Caco-2 (cell line): ENCODE measurements at regions not wholly inside any gene's neighbourhood (a gene's known extent, or its start where the extent isn't known, plus 50 kb on each side); places are given as distances from the start of the nearest gene placed in this dataset.

Source experiments
- BruUV-seq: library from RNA; stranded (reverse); fragments of 400-500 nt; replicated peaks from 2 replicates; lab custom pipeline; 2021; lab: Mats Ljungman, UMichigan
- CTCF ChIA-PET: fragments of 300-600 bp; sonication (Branson Sonifier 250); formaldehyde crosslinking; loops from one replicate; lab custom pipeline; 2022; ENCODE audit warnings: antibody characterized with exemption; lab: Charles Lee
- POLR2A ChIA-PET: fragments of 300-600 bp; sonication (Branson Sonifier 250); formaldehyde crosslinking; loops from one replicate; lab custom pipeline; 2022; ENCODE audit warnings: antibody characterized with exemption; lab: Charles Lee
- DNase-seq, 2 experiments: peaks; one replicate each; pipeline versions ENCODE4 v3.0.0 to v3.0.0-alpha.2; 2020 to 2022
- H3K27me3 ChIP-seq: replicated peaks from 2 replicates; pipeline ENCODE4 v1.6.0; 2011; ENCODE audit warnings: low read length; ENCODE audit not compliant: control insufficient read depth, insufficient read depth
- H3K36me3 ChIP-seq: 2 replicates; pipeline ENCODE4 v1.5.1; 2011; ENCODE audit warnings: low read length; ENCODE audit not compliant: control insufficient read depth, insufficient read depth
- H3K4me1 ChIP-seq: fragments of 250-450 bp; sonication (Bioruptor Pico); 2 replicates; pipeline ENCODE4 v1.5.1; 2020; ENCODE audit warnings: mild to moderate bottlenecking
- H3K4me3 ChIP-seq: 2 replicates; pipeline ENCODE4 v1.5.1; 2011; ENCODE audit warnings: low read depth, mild to moderate bottlenecking, control low read depth, low read length
- H3K9me3 ChIP-seq: fragments of 250-450 bp; sonication (Bioruptor Pico); 2 replicates; pipeline ENCODE4 v1.5.1; 2020; ENCODE audit warnings: mild to moderate bottlenecking, moderate library complexity
- H3K27ac Mint-ChIP-seq: one replicate; pipeline ENCODE4 v1.8.0; 2022; ENCODE audit warnings: mixed read lengths; ENCODE audit not compliant: unreplicated experiment
- H3K27me3 Mint-ChIP-seq: one replicate; pipeline ENCODE4 v1.8.0; 2022; ENCODE audit warnings: mixed read lengths; ENCODE audit not compliant: insufficient read depth, unreplicated experiment
- H3K36me3 Mint-ChIP-seq: one replicate; pipeline ENCODE4 v1.8.0; 2022; ENCODE audit warnings: mild to moderate bottlenecking, mixed read lengths; ENCODE audit not compliant: insufficient read depth, unreplicated experiment
- H3K4me1 Mint-ChIP-seq: one replicate; pipeline ENCODE4 v1.8.0; 2022; ENCODE audit warnings: low read depth, mixed read lengths; ENCODE audit not compliant: unreplicated experiment
- H3K4me3 Mint-ChIP-seq: one replicate; pipeline ENCODE4 v1.8.0; 2022; ENCODE audit warnings: mild to moderate bottlenecking, moderate library complexity, mixed read lengths; ENCODE audit not compliant: unreplicated experiment
- H3K9me3 Mint-ChIP-seq: one replicate; pipeline ENCODE4 v1.8.0; 2022; ENCODE audit warnings: mixed read lengths; ENCODE audit not compliant: unreplicated experiment
- intact Hi-C: fragments of 100-400 bp; cut with micrococcal nuclease; formaldehyde crosslinking; loops from one replicate; pipeline ENCODE4 v1.10.0; 2022; ENCODE audit not compliant: unreplicated experiment
- TF ChIP-seq, protein P1 (sequence below), 2 experiments: fragments of 200-600 bp in 1 of 2; IDR thresholded peaks; 1 replicate in 1 of 2; 2 replicates in 1 of 2; pipeline versions ENCODE4 v1.5.1 to v1.8.0; 2011 to 2022; ENCODE audit warnings: antibody characterized with exemption in 1 of 2, control low read depth in 1 of 2, inconsistent platforms in 1 of 2, low read depth in 1 of 2, low read length in 1 of 2, mild to moderate bottlenecking in 1 of 2, moderate library complexity in 1 of 2; ENCODE audit not compliant: insufficient read depth in 1 of 2, severe bottlenecking in 1 of 2, unreplicated experiment in 1 of 2

DNA sequence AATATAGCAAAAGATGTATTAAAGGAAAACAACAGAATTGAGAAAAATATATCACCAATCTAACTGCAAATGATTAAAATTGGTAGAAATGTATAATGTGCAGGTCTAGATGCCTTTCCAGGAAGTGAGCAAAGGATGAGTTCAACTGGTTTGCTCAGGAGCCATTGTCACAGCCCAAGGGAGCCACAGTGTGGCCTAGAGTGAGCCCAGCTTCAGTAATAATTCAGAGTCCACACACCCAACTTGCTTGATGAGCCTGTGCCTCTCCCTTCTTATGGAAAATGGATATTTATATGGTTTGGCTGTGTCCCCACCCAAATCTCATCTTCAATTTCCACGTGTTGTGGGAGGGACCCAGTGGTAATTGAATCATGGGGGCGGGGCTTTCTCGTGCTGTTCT lies 92.2 kb upstream of the ASAP2 start:
- Mint-ChIP-seq H3K4me1 (no peaks in the 10 kb centered on the region), H3K36me3 (no peaks in the 10 kb centered on the region), H3K27me3 (no peaks in the 10 kb centered on the region), H3K27ac (no peak overlapping the region), H3K4me3 (no peak overlapping the region), H3K9me3 (no peaks in the 10 kb centered on the region)
- no peak for DNase-seq
- TF ChIP-seq, protein P1, sequence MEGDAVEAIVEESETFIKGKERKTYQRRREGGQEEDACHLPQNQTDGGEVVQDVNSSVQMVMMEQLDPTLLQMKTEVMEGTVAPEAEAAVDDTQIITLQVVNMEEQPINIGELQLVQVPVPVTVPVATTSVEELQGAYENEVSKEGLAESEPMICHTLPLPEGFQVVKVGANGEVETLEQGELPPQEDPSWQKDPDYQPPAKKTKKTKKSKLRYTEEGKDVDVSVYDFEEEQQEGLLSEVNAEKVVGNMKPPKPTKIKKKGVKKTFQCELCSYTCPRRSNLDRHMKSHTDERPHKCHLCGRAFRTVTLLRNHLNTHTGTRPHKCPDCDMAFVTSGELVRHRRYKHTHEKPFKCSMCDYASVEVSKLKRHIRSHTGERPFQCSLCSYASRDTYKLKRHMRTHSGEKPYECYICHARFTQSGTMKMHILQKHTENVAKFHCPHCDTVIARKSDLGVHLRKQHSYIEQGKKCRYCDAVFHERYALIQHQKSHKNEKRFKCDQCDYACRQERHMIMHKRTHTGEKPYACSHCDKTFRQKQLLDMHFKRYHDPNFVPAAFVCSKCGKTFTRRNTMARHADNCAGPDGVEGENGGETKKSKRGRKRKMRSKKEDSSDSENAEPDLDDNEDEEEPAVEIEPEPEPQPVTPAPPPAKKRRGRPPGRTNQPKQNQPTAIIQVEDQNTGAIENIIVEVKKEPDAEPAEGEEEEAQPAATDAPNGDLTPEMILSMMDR (IDR thresholded peaks at IDR 0.05; ENCODE audit: insufficient read depth in 1 of 2, low read depth in 1 of 2, low read length in 1 of 2, severe bottlenecking in 1 of 2, unreplicated experiment in 1 of 2), result no peak
- no peak overlapping the region for H3K4me3 ChIP-seq
- no TSS peak for BruUV-seq
- intact Hi-C loops, result loop anchor here (1.0 kb wide), 1 partner anchor 241 kb away; no protein-coding TSS in a partner anchor
- ChIA-PET POLR2A (no interaction called here), CTCF (interaction anchor here (0.8 kb wide), 1 partner anchor 26 kb away, joined by 3 read pairs; no protein-coding TSS in a partner anchor)
- no peaks in the 10 kb centered on the region for H3K9me3 ChIP-seq
- H3K27me3 ChIP-seq, result no peaks in the 10 kb centered on the region
- no peaks in the 10 kb centered on the region for H3K36me3 ChIP-seq
- no peaks in the 10 kb centered on the region for H3K4me1 ChIP-seq

DNA sequence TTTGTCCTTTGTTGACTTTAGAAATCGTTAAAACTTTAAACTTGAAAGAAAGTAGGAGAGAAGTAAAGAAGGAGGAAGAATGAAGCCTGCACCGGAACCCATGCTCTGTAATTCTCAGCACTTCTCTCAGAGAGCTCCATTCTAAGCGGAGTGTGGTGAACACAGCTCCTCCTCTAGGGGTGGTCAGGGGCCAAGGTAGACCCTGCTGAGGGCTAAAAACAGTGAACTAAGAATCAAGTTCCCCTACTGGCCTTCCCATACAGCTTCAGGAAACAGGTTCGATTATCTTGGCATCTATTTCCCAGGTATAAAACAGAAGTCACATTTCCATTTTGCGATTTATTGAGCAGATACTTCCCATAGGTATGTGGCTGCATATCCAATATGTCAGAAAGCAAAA lies 92.7 kb upstream of the ASAP2 start:
- H3K27me3 Mint-ChIP-seq, result no peaks in the 10 kb centered on the region
- Histone ChIP-seq H3K36me3 (no peaks in the 10 kb centered on the region), H3K27me3 (no peaks in the 10 kb centered on the region), H3K9me3 (no peaks in the 10 kb centered on the region), H3K4me3 (no peak overlapping the region), H3K4me1 (no peaks in the 10 kb centered on the region)
- H3K9me3 Mint-ChIP-seq, result no peaks in the 10 kb centered on the region
- intact Hi-C loops, result loop anchor here (1.0 kb wide), 1 partner anchor 241 kb away; no protein-coding TSS in a partner anchor
- H3K27ac Mint-ChIP-seq, result no peak overlapping the region
- BruUV-seq, result no TSS peak
- CTCF ChIA-PET, result interaction anchor here (0.8 kb wide), 1 partner anchor 27 kb away, joined by 3 read pairs; no protein-coding TSS in a partner anchor
- POLR2A ChIA-PET, result interaction anchor here (0.6 kb wide), 1 partner anchor 111 kb away, joined by 4 read pairs; the partner anchor contains the start of gene MBOAT2
- H3K4me3 Mint-ChIP-seq, result no peak overlapping the region
- no peaks in the 10 kb centered on the region for H3K36me3 Mint-ChIP-seq
- no peak for DNase-seq
- no peaks in the 10 kb centered on the region for H3K4me1 Mint-ChIP-seq
- TF ChIP-seq, protein P1 (IDR thresholded peaks at IDR 0.05; ENCODE audit: insufficient read depth in 1 of 2, low read depth in 1 of 2, low read length in 1 of 2, severe bottlenecking in 1 of 2, unreplicated experiment in 1 of 2), result no peak

DNA sequence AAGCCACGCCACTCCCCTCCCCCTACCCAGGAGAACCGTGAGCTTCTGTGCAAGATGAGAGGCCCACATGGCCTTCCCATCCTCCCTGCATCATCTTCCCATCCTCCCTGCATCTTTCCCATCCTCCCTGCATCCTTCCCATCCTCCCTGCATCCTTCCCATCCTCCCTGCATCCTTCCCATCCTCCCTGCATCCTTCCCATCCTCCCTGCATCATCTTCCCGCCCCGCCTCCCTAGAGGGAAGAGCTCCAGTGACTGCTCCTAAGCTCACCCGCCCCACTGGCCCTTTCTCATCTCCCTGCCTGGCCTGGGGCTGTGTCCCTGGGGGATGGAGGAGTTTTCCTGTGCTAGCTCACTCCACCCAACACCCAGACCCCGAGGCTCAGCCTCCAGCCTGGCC lies 93.3 kb upstream of the ASAP2 start:
- H3K4me3 Mint-ChIP-seq, result no peak overlapping the region
- no peak for DNase-seq
- no peaks in the 10 kb centered on the region for H3K36me3 Mint-ChIP-seq
- peaks cover 3% of the 10 kb centered on the region; the same call in 1 of the 2 replicates for H3K4me1 ChIP-seq
- POLR2A ChIA-PET, result interaction anchor here (0.6 kb wide), 1 partner anchor 110 kb away, joined by 4 read pairs; the partner anchor contains the start of gene MBOAT2
- H3K36me3 ChIP-seq, result no peaks in the 10 kb centered on the region
- no peaks in the 10 kb centered on the region for H3K27me3 ChIP-seq
- H3K27me3 Mint-ChIP-seq, result no peaks in the 10 kb centered on the region
- no peaks in the 10 kb centered on the region for H3K4me1 Mint-ChIP-seq
- CTCF ChIA-PET, result no interaction called here
- no TSS peak for BruUV-seq
- TF ChIP-seq, protein P1 (IDR thresholded peaks at IDR 0.05; ENCODE audit: insufficient read depth in 1 of 2, low read depth in 1 of 2, low read length in 1 of 2, severe bottlenecking in 1 of 2, unreplicated experiment in 1 of 2), result no peak
- no peak overlapping the region for H3K4me3 ChIP-seq
- H3K27ac Mint-ChIP-seq, result no peak overlapping the region
- H3K9me3 ChIP-seq, result no peaks in the 10 kb centered on the region
- intact Hi-C loops, result no loop called here
- no peaks in the 10 kb centered on the region for H3K9me3 Mint-ChIP-seq
